Ovary (tissue), 7 donors: ENCODE measurements at regions not wholly inside any gene's neighbourhood (a gene's known extent, or its start where the extent isn't known, plus 50 kb on each side); places are given as distances from the start of the nearest gene placed in this dataset.

Experiments used
- DNase-seq, 5 donors: peaks; one replicate each; pipeline ENCODE4 v3.0.0-alpha.2; 2019 to 2020
- H3K27ac ChIP-seq, 2 donors: fragments of 200-600 bp; one replicate each; pipeline versions ENCODE4 v1.5.1 to v1.8.0; 2019 to 2022
- H3K27me3 ChIP-seq: fragments of 200-600 bp; one replicate; pipeline ENCODE4 v1.8.0; 2022
- H3K36me3 ChIP-seq: fragments of 200-600 bp; sonication (generic); one replicate; pipeline ENCODE4 v1.5.1; 2019
- H3K4me1 ChIP-seq: one replicate; pipeline ENCODE4 v1.8.1; 2013; ENCODE audit warnings: mild to moderate bottlenecking, moderate library complexity; ENCODE audit not compliant: insufficient read depth
- H3K4me3 ChIP-seq: fragments of 200-600 bp; sonication (generic); one replicate; pipeline ENCODE4 v1.5.1; 2017
- H3K9me3 ChIP-seq, 2 donors: fragments of 200-600 bp in 1 of 2; sonication (generic) in 1 of 2; one replicate each; pipeline versions ENCODE4 v1.5.1 to v1.8.1; 2013 to 2019; ENCODE audit warnings: mild to moderate bottlenecking in 1 of 2, moderate library complexity in 1 of 2
- EP300 ChIP-seq: sonication (generic); formaldehyde crosslinking; IDR thresholded peaks from one replicate; pipeline ENCODE4 v1.6.1; 2017; ENCODE audit warnings: antibody characterized with exemption
- POLR2A ChIP-seq: fragments of 450-650 bp; IDR thresholded peaks from one replicate; pipeline ENCODE4 v1.6.1; 2017; ENCODE audit warnings: antibody characterized with exemption, mild to moderate bottlenecking, moderate library complexity
- WGBS, 3 donors: extraction: QIAGEN DNeasy Blood & Tissue Kit in 1 of 3; methylation state at CpG; one replicate each; pipeline versions ENCODE4 v1.1.5 to v1.1.7; 2013 to 2017; 5-methylcytosine and 5-hydroxymethylcytosine counted together
- intact Hi-C, 4 donors: fragments of 100-400 bp; cut with DNase I; formaldehyde crosslinking; loops; one replicate each; pipeline versions ENCODE4 v1.11.0 to v1.15.1; 2022 to 2023
- TF ChIP-seq, protein P1 (sequence below), 3 donors: fragments of 450-650 bp in 2 of 3; fragments of 200-600 bp in 1 of 3; IDR thresholded peaks; one replicate each; pipeline versions ENCODE4 v1.5.1 to v1.8.0; 2016 to 2022; ENCODE audit warnings: antibody characterized with exemption in 3 of 3, mild to moderate bottlenecking in 1 of 3
- donor health status: DM: no; HTN: no; CAD: no; lungs with moderate emphysema.
- donor health status: DM: no; HTN: no; CAD: no.
- donor health status: Bipolar disorder and iron deficiency.
- donor health status: DM: no; HTN: no; CAD: no.
- donor health status: DM: yes; HTN: yes; CAD: no.

DNA sequence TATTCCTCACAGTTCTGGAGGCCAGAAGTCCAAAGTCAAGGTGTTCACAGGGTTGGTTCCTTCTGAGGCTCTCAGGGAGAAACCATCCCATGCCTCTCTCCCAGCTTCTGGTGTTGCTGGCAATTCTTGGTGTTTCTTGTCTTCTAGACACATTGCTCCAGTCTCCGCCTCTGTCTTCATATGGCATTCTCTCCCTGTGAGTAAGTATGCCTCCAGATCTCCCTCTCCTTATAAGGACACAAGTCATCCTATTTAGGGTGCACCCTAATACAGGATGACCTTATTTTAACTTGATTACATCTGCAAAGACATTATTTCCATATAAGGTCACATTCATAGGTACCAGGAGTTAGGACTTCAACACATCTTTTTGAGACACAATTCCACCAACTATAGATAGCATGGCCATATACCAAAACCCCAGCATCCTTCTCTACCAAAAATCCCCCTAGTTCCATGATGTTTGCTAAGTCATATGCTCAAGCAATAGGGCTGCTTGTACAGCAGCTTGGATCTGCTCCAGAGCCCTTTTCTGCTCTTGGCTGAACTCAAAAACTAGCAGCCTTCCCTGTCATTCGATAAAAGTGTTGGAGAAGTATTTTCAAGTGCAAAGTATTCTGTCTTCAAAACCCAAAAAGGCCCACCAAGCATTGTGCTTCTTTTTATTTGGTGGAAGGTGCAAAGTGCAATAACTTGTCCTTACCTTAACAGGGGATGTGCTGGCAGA lies 79.2 kb upstream of the CMKLR1 start:
- TF ChIP-seq, protein P1, sequence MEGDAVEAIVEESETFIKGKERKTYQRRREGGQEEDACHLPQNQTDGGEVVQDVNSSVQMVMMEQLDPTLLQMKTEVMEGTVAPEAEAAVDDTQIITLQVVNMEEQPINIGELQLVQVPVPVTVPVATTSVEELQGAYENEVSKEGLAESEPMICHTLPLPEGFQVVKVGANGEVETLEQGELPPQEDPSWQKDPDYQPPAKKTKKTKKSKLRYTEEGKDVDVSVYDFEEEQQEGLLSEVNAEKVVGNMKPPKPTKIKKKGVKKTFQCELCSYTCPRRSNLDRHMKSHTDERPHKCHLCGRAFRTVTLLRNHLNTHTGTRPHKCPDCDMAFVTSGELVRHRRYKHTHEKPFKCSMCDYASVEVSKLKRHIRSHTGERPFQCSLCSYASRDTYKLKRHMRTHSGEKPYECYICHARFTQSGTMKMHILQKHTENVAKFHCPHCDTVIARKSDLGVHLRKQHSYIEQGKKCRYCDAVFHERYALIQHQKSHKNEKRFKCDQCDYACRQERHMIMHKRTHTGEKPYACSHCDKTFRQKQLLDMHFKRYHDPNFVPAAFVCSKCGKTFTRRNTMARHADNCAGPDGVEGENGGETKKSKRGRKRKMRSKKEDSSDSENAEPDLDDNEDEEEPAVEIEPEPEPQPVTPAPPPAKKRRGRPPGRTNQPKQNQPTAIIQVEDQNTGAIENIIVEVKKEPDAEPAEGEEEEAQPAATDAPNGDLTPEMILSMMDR (IDR thresholded peaks at IDR 0.05), result no peak
- TF ChIP-seq EP300 (no peak), POLR2A (no peak)
- DNase-seq, result no peak
- WGBS, 3 donors, result 52 to 74% (median 70%) methylated on average over 2 of the region's 2 CpGs
- Histone ChIP-seq H3K27me3 (no peaks in the 10 kb centered on the region), H3K9me3 (no peaks in the 10 kb centered on the region), H3K36me3 (no peaks in the 10 kb centered on the region), H3K4me3 (no peak overlapping the region), H3K27ac (no peak overlapping the region), H3K4me1 (no peaks in the 10 kb centered on the region)
- intact Hi-C loops, result no loop called here

DNA sequence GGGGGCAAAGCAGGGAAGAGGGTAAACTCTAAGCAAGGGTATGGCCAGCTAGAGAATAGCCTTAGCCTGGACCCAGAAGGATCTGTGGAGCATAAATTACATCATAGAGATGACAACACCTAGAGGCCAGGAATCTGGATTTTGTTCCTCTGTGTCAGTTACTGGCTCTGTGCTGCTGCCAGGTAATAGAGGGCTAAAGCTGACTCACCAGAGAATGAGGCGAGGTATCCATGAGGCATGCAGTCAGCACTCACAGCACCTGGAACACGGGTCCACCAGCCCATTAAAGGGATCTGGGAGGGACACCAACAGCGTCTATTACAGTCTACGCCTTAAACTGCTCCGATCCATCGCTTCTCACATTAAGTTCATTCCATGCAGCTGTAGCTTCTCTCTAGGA lies 74.9 kb upstream of the CMKLR1 start:
- intact Hi-C loops, result no loop called here
- no peak for TF ChIP-seq EP300
- TF ChIP-seq, protein P1 (IDR thresholded peaks at IDR 0.05), result no peak
- TF ChIP-seq POLR2A, result no peak
- no peaks in the 10 kb centered on the region for H3K9me3 ChIP-seq
- H3K36me3 ChIP-seq, result no peaks in the 10 kb centered on the region
- no peaks in the 10 kb centered on the region for H3K27me3 ChIP-seq
- H3K4me1 ChIP-seq, result no peaks in the 10 kb centered on the region
- 73 to 85% (median 79%) methylated on average over 6 of the region's 6 CpGs for WGBS, 3 donors
- no peak for DNase-seq
- no peak overlapping the region for H3K27ac ChIP-seq
- no peak overlapping the region for H3K4me3 ChIP-seq

DNA sequence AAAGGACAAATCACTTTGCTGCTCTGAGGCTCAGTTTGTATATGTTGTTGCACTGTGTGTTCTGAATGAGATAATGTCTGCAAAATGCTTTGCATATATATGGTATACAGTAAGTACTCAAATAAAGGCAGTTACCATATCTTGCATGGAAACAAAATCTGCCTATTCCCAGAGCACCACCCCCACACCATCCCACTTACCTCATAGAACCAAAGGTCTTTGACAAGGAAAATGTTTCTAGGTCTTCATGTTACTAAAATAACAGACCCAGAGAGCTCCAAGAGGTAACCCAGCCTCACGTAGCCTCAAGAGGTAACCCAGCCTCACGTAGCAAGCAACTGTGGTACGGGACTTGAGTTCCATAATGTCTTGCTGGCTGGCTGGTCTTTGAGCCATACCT lies 71.6 kb upstream of the CMKLR1 start:
- TF ChIP-seq POLR2A (no peak), EP300 (no peak)
- TF ChIP-seq, protein P1 (IDR thresholded peaks at IDR 0.05), result no peak
- intact Hi-C loops, result no loop called here
- Histone ChIP-seq H3K36me3 (no peaks in the 10 kb centered on the region), H3K9me3 (no peaks in the 10 kb centered on the region), H3K27me3 (no peaks in the 10 kb centered on the region), H3K27ac (no peak overlapping the region), H3K4me1 (no peaks in the 10 kb centered on the region), H3K4me3 (no peak overlapping the region)
- DNase-seq, result no peak
- WGBS, 3 donors, result 63 to 67% (median 66%) methylated on average over 3 of the region's 3 CpGs

DNA sequence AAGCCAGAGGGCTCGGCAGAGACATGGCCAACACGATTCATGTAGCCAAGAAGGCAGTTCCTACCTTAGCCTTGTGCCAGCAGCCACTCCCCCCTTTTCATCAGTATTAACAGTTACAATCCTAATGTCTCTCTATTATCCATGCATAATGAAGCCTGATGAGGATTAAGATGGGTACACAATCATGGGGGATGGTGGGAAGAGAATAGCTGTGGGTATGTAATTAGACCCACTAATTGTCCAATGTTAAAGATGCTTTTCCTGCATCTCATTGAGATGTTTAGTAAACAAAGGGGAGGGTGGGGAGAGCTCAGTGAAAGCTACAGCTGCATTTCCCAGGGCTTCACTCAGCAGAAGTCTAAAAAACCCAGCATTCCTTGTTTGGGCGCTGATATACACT lies 70.4 kb upstream of the CMKLR1 start:
- no peak for DNase-seq
- intact Hi-C loops, result no loop called here
- Histone ChIP-seq H3K36me3 (no peaks in the 10 kb centered on the region), H3K9me3 (no peaks in the 10 kb centered on the region), H3K4me3 (no peak overlapping the region), H3K4me1 (no peaks in the 10 kb centered on the region), H3K27me3 (no peaks in the 10 kb centered on the region), H3K27ac (no peak overlapping the region)
- 59 to 69% (median 65%) methylated on average over 3 of the region's 3 CpGs for WGBS, 3 donors
- no peak for TF ChIP-seq EP300
- TF ChIP-seq POLR2A, result no peak
- TF ChIP-seq, protein P1 (IDR thresholded peaks at IDR 0.05), result no peak
